T-helper 17 cell (primary cell): ENCODE measurements at regions not wholly inside any gene's neighbourhood (a gene's known extent, or its start where the extent isn't known, plus 50 kb on each side); places are given as distances from the start of the nearest gene placed in this dataset.
"Not testable (repeated sequence)": the region's sequence is repeated elsewhere in the genome, so short reads cannot be mapped to it uniquely, and the experiment has no call there.

Experiments
- ATAC-seq: fragments of 150-1000 bp; cut with Tn5 transposase; 2 replicates; pipeline ENCODE4 v1.10.0; 2021; ENCODE audit warnings: mild to moderate bottlenecking, moderate library complexity
- DNase-seq, 3 donors: peaks; one replicate each; pipeline versions ENCODE4 v3.0.0 to v3.0.0-alpha.2; 2020 to 2021
- H3K9me3 ChIP-seq: one replicate; pipeline ENCODE4 v1.7.0; 2013; ENCODE audit warnings: low read length, mild to moderate bottlenecking; ENCODE audit not compliant: control insufficient read depth, poor library complexity, severe bottlenecking
- H3K27ac Mint-ChIP-seq: one replicate; pipeline ENCODE4 v1.8.0; 2022; ENCODE audit warnings: mild to moderate bottlenecking, moderate library complexity, mixed read lengths
- H3K27me3 Mint-ChIP-seq: one replicate; pipeline ENCODE4 v1.8.0; 2022; ENCODE audit warnings: mixed read lengths
- H3K36me3 Mint-ChIP-seq: one replicate; pipeline ENCODE4 v1.8.0; 2022; ENCODE audit warnings: low read depth, mixed read lengths
- H3K4me1 Mint-ChIP-seq: one replicate; pipeline ENCODE4 v1.8.0; 2022; ENCODE audit warnings: mild to moderate bottlenecking, mixed read lengths
- H3K4me3 Mint-ChIP-seq: one replicate; pipeline ENCODE4 v1.8.0; 2022; ENCODE audit warnings: mild to moderate bottlenecking, moderate library complexity, mixed read lengths

GRCh38 chr12:34402228-34402898 lies 380.1 kb downstream of the ALG10 start:
- peaks cover 4% of the 10 kb centered on the region for H3K9me3 ChIP-seq

GRCh38 chr12:34402899-34403705 lies 380.8 kb downstream of the ALG10 start:
- no peaks in the 10 kb centered on the region for H3K4me1 Mint-ChIP-seq
- H3K36me3 Mint-ChIP-seq = no peaks in the 10 kb centered on the region
- H3K9me3 ChIP-seq = peaks cover 4% of the 10 kb centered on the region
- peak in 2 of 3 donors; percentile 4 to 7 for DNase-seq
- ATAC-seq = no peak
- H3K27me3 Mint-ChIP-seq = no peaks in the 10 kb centered on the region
- H3K4me3 Mint-ChIP-seq = no peak overlapping the region
- no peak overlapping the region for H3K27ac Mint-ChIP-seq

More at GRCh38 chr12:34402228-34402898, 380.1 kb downstream of the ALG10 start:
- H3K4me1 Mint-ChIP-seq = no peaks in the 10 kb centered on the region
- peak in 2 of 3 donors; percentile 2 to 7 for DNase-seq
- no peaks in the 10 kb centered on the region for H3K36me3 Mint-ChIP-seq
- no peak overlapping the region for H3K27ac Mint-ChIP-seq
- H3K27me3 Mint-ChIP-seq = no peaks in the 10 kb centered on the region
- no peak for ATAC-seq
- no peak overlapping the region for H3K4me3 Mint-ChIP-seq

GRCh38 chr12:34403706-34404376 lies 381.5 kb downstream of the ALG10 start:
- Mint-ChIP-seq H3K27ac (no peak overlapping the region), H3K27me3 (no peaks in the 10 kb centered on the region), H3K4me1 (no peaks in the 10 kb centered on the region), H3K36me3 (no peaks in the 10 kb centered on the region), H3K4me3 (no peak overlapping the region)
- DNase-seq (peak in 2 of 3 donors; percentile 3 to 6), ATAC-seq (no peak)
- peaks cover 4% of the 10 kb centered on the region for H3K9me3 ChIP-seq

GRCh38 chr12:34404377-34405285 lies 382.3 kb downstream of the ALG10 start:
- peak in 2 of 3 donors; percentile 4 to 5 for DNase-seq
- Mint-ChIP-seq H3K27ac (no peak overlapping the region), H3K27me3 (no peaks in the 10 kb centered on the region), H3K36me3 (no peaks in the 10 kb centered on the region), H3K4me1 (no peaks in the 10 kb centered on the region), H3K4me3 (no peak overlapping the region)
- ATAC-seq = no peak
- H3K9me3 ChIP-seq = peaks cover 4% of the 10 kb centered on the region

- DNase-seq (peak in 2 of 3 donors; percentile 2 to 5), ATAC-seq (no peak)
- Mint-ChIP-seq H3K4me1 (no peaks in the 10 kb centered on the region), H3K4me3 (no peak overlapping the region), H3K27me3 (no peaks in the 10 kb centered on the region), H3K27ac (no peak overlapping the region), H3K36me3 (no peaks in the 10 kb centered on the region)
- H3K9me3 ChIP-seq = peaks cover 4% of the 10 kb centered on the region
These were observed 383.3 kb downstream of the ALG10 start for GRCh38 chr12:34405286-34406227.

GRCh38 chr12:34406228-34406995 lies 384.1 kb downstream of the ALG10 start:
- peaks cover 4% of the 10 kb centered on the region for H3K9me3 ChIP-seq
- DNase-seq = peak in 2 of 3 donors; percentile 1 to 2

GRCh38 chr12:34406996-34407300 lies 384.7 kb downstream of the ALG10 start:
- no peak overlapping the region for H3K4me3 Mint-ChIP-seq

More at GRCh38 chr12:34406228-34406995, 384.1 kb downstream of the ALG10 start:
- H3K4me1 Mint-ChIP-seq = no peaks in the 10 kb centered on the region
- H3K36me3 Mint-ChIP-seq = no peaks in the 10 kb centered on the region
- H3K4me3 Mint-ChIP-seq = no peak overlapping the region
- no peak for ATAC-seq
- no peak overlapping the region for H3K27ac Mint-ChIP-seq
- H3K27me3 Mint-ChIP-seq = no peaks in the 10 kb centered on the region

GRCh38 chr12:34407813-34408212 lies 385.5 kb downstream of the ALG10 start:
- Mint-ChIP-seq H3K36me3 (no peaks in the 10 kb centered on the region), H3K27ac (no peak overlapping the region), H3K4me3 (no peak overlapping the region), H3K4me1 (no peaks in the 10 kb centered on the region), H3K27me3 (no peaks in the 10 kb centered on the region)
- H3K9me3 ChIP-seq = peaks cover 4% of the 10 kb centered on the region
- no peak for ATAC-seq
- DNase-seq = no peak

More at GRCh38 chr12:34406996-34407300, 384.7 kb downstream of the ALG10 start:
- H3K36me3 Mint-ChIP-seq = no peaks in the 10 kb centered on the region
- no peak overlapping the region for H3K27ac Mint-ChIP-seq
- DNase-seq (peak in 1 of 3 donors; percentile 3), ATAC-seq (no peak)
- H3K27me3 Mint-ChIP-seq = no peaks in the 10 kb centered on the region
- H3K4me1 Mint-ChIP-seq = no peaks in the 10 kb centered on the region
- H3K9me3 ChIP-seq = peaks cover 4% of the 10 kb centered on the region

GRCh38 chr12:34431509-34431908 lies 409.2 kb downstream of the ALG10 start:
- not testable (repeated sequence) for H3K4me3 Mint-ChIP-seq, H3K27ac Mint-ChIP-seq, ATAC-seq, H3K27me3 Mint-ChIP-seq, H3K9me3 ChIP-seq, H3K4me1 Mint-ChIP-seq, H3K36me3 Mint-ChIP-seq, DNase-seq
